ENCODE measurements at regions not wholly inside any gene's neighbourhood (a gene's known extent, or its start where the extent isn't known, plus 50 kb on each side); places are given as distances from the start of the nearest gene placed in this dataset.

GRCh38 chr4:131411393-131411792, 1737.7 kb upstream of the PCDH10 start:
- Histone ChIP-seq H3K9me3 (no peaks in the 10 kb centered on the region), H3K4me2 (no peak overlapping the region), H3K4me1 (no peaks in the 10 kb centered on the region), H3K4me3 (no peak overlapping the region), H3K27ac (no peak overlapping the region)
- DNase-seq (ENCODE audit: low read depth in 1 of 2, low spot score in 1 of 2) (no peak), ATAC-seq (no peak), FAIRE-seq (no peak)
- no peak for TF ChIP-seq SREBF2 (IDR thresholded peaks at IDR 0.05)
- TF ChIP-seq CBX8 (IDR thresholded peaks at IDR 0.05) = no peak
- no peak for TF ChIP-seq PBX3 (IDR thresholded peaks at IDR 0.05)
- TF ChIP-seq HMGXB4 (CRISPR knock-in tag; IDR thresholded peaks at IDR 0.05; ENCODE audit: borderline replicate concordance) = no peak
- no peak for TF ChIP-seq BHLHE40 (IDR thresholded peaks at IDR 0.05; ENCODE audit: low read depth, low read length)
- no peak for TF ChIP-seq USF2 (IDR thresholded peaks at IDR 0.05)
- ChIA-PET CTCF (no interaction called here), POLR2A (no interaction called here)
- WGBS (ENCODE audit: missing lambda C conversion rate) = 0% methylated on average over 1 of the region's 1 CpG

GRCh38 chr4:131419147-131419546, 1729.9 kb upstream of the PCDH10 start:
- Histone ChIP-seq H3K4me3 (no peak overlapping the region), H3K4me1 (no peaks in the 10 kb centered on the region), H3K27ac (no peak overlapping the region), H3K9me3 (no peaks in the 10 kb centered on the region), H3K4me2 (no peak overlapping the region)
- FAIRE-seq (no peak), ATAC-seq (no peak), DNase-seq (ENCODE audit: low read depth in 1 of 2, low spot score in 1 of 2) (no peak)
- TF ChIP-seq KDM5A (IDR thresholded peaks at IDR 0.05) (no peak), BHLHE40 (IDR thresholded peaks at IDR 0.05; ENCODE audit: low read depth, low read length) (no peak), REST (IDR thresholded peaks at IDR 0.05) (no peak), HOXA7 (CRISPR knock-in tag; IDR thresholded peaks at IDR 0.05) (no peak), SMC3 (IDR thresholded peaks at IDR 0.05) (no peak)
- POLR2A ChIA-PET = no interaction called here
- CTCF ChIA-PET = no interaction called here
- 1% methylated on average over 3 of the region's 3 CpGs for WGBS (ENCODE audit: missing lambda C conversion rate)

GRCh38 chr4:131426023-131426758, 1722.9 kb upstream of the PCDH10 start:
- no peak for FAIRE-seq
- no peak for ATAC-seq
- no peak for DNase-seq (ENCODE audit: low read depth in 1 of 2, low spot score in 1 of 2)

More at GRCh38 chr4:131426023-131426758, 1722.9 kb upstream of the PCDH10 start:
- Histone ChIP-seq H3K4me3 (no peak overlapping the region), H3K27ac (no peak overlapping the region), H3K4me1 (no peaks in the 10 kb centered on the region), H3K4me2 (no peak overlapping the region), H3K9me3 (no peaks in the 10 kb centered on the region)
- ChIA-PET CTCF (no interaction called here), POLR2A (no interaction called here)
- WGBS (ENCODE audit: missing lambda C conversion rate) = 10% methylated on average over 3 of the region's 3 CpGs
- TF ChIP-seq JUN (IDR thresholded peaks at IDR 0.05) (no peak), FOSB (CRISPR knock-in tag; IDR thresholded peaks at IDR 0.05) (no peak), USF2 (IDR thresholded peaks at IDR 0.05) (no peak), PBX3 (IDR thresholded peaks at IDR 0.05) (no peak), RCOR1 (IDR thresholded peaks at IDR 0.05; ENCODE audit: low read depth, low read length) (no peak), EHMT2 (IDR thresholded peaks at IDR 0.05; ENCODE audit: low read depth) (no peak), PHF8 (IDR thresholded peaks at IDR 0.05; ENCODE audit: borderline replicate concordance, low read depth) (no peak), HMGXB4 (CRISPR knock-in tag; IDR thresholded peaks at IDR 0.05; ENCODE audit: borderline replicate concordance) (no peak), EHF (CRISPR knock-in tag; IDR thresholded peaks at IDR 0.05) (no peak), ELK1 (IDR thresholded peaks at IDR 0.05; ENCODE audit: low read depth, low read length) (no peak), HOXB5 (CRISPR knock-in tag; IDR thresholded peaks at IDR 0.05) (no peak)

All from A549 (cell line).